ENCODE measurements at regions not wholly inside any gene's neighbourhood (a gene's known extent, or its start where the extent isn't known, plus 50 kb on each side); places are given as distances from the start of the nearest gene placed in this dataset.
A peak's percentile ranks its signal among the peaks of the same experiment; 100 is the strongest.

GRCh38 chr6:158255275-158255988 lies 56.8 kb upstream of the TULP4 start:
- ATAC-seq (ENCODE audit: low read depth) (no peak), DNase-seq (no peak)
- ChIA-PET POLR2A (ENCODE audit: unreplicated experiment) (no interaction called here), CTCF (no interaction called here)
- Histone ChIP-seq H3K9me1 (ENCODE audit: insufficient read depth, low read length) (peaks cover 12% of the 10 kb centered on the region; the same call in 1 of the 2 replicates), H3K23ac (ENCODE audit: low read depth, low read length) (0 out of 2 replicates have a peak overlapping the region, but pooled peaks have one; percentile 11), H2BK20ac (ENCODE audit: low read depth, low read length) (no peak overlapping the region), H4K8ac (ENCODE audit: low read depth in 2 of 2, low read length in 2 of 2) (no peak overlapping the region), H3K14ac (replicated peaks; ENCODE audit: low read depth, low read length) (no peak overlapping the region), H3K56ac (ENCODE audit: extremely low read depth, insufficient read depth, low read length) (no peak overlapping the region), H4K91ac (ENCODE audit: insufficient read depth, low read depth, low read length) (no peak overlapping the region), H3K18ac (ENCODE audit: low read depth, low read length) (no peak overlapping the region), H2BK5ac (ENCODE audit: low read depth, low read length, poor library complexity, severe bottlenecking) (no peak overlapping the region), H3K9ac (ENCODE audit: low read depth, low read length) (no peak overlapping the region), H3K4me3 (ENCODE audit: insufficient read depth, low read depth, low read length) (no peak overlapping the region), H3K36me3 (ENCODE audit: control insufficient read depth, insufficient read depth, low read length) (no peaks in the 10 kb centered on the region), H2AK5ac (ENCODE audit: low read depth, low read length) (no peak overlapping the region), H2BK15ac (ENCODE audit: low read depth, low read length) (no peak overlapping the region), H3K4ac (ENCODE audit: low read depth, low read length) (no peak overlapping the region), H3K9me3 (ENCODE audit: control insufficient read depth, insufficient read depth, low read length) (no peaks in the 10 kb centered on the region), H3K4me2 (ENCODE audit: low read depth, low read length) (no peak overlapping the region), H4K5ac (ENCODE audit: low read depth, low read length) (no peak overlapping the region), H2AK9ac (replicated peaks; ENCODE audit: low read depth, low read length, poor library complexity) (no peak overlapping the region), H3K79me1 (ENCODE audit: low read depth in 1 of 2, low read length in 2 of 2) (peaks cover 39 to 66% of the 10 kb centered on the region in 2 experiments), H4K20me1 (ENCODE audit: insufficient read depth, low read length) (peaks cover 29% of the 10 kb centered on the region; the same call in 1 of the 2 replicates), H3K4me1 (ENCODE audit: control insufficient read depth, insufficient read depth, low read length) (peaks cover 3% of the 10 kb centered on the region), H2BK120ac (ENCODE audit: low read depth, low read length) (no peak overlapping the region), H2AFZ (replicated peaks; ENCODE audit: low read length, poor library complexity) (no peak overlapping the region), H3K27ac (ENCODE audit: insufficient read depth, low read length) (no peak overlapping the region), H3K27me3 (ENCODE audit: control insufficient read depth, insufficient read depth, low read length) (no peaks in the 10 kb centered on the region)
- intact Hi-C loops (cut with micrococcal nuclease) (no loop called here), dilution Hi-C loops (cut with HindIII; ENCODE audit: low sequenced_read_pairs, unreplicated experiment) (no loop called here), in situ Hi-C loops (cut with MboI; ENCODE audit: low sequenced_read_pairs) (no loop called here)
- no peak for TF ChIP-seq RCOR1 (IDR thresholded peaks at IDR 0.05; ENCODE audit: insufficient replicate concordance, low read length)
- no peak for TF ChIP-seq SMC3 (IDR thresholded peaks at IDR 0.05; ENCODE audit: low read depth, low read length)
- no peak for TF ChIP-seq CTCF (conservative IDR thresholded peaks at IDR 0.05; ENCODE audit: low read depth, low read length)
- no peak for TF ChIP-seq USF2 (IDR thresholded peaks at IDR 0.05; ENCODE audit: low read depth, low read length)
- TF ChIP-seq MAFK (IDR thresholded peaks at IDR 0.05; ENCODE audit: low read depth, low read length), result no peak
- no peak for TF ChIP-seq CHD1 (IDR thresholded peaks at IDR 0.05; ENCODE audit: low read depth, low read length)
- no peak for TF ChIP-seq ELK1 (IDR thresholded peaks at IDR 0.05; ENCODE audit: borderline replicate concordance, low read depth, low read length)
- no peak for TF ChIP-seq RFX5 (IDR thresholded peaks at IDR 0.05; ENCODE audit: low read depth, low read length)
- TF ChIP-seq NFE2L2 (IDR thresholded peaks at IDR 0.05; ENCODE audit: low read depth, low read length), result no peak
- no peak for TF ChIP-seq CEBPB (IDR thresholded peaks at IDR 0.05; ENCODE audit: low read depth, low read length)
- no TSS peak for BruUV-seq (replicated peaks)
- no CpG with 5 or more reads among the region's 4 CpGs for WGBS, 2 experiments (ENCODE audit: extremely low coverage in 2 of 2, insufficient read length in 1 of 2)
